ENCODE measurements at regions not wholly inside any gene's neighbourhood (a gene's known extent, or its start where the extent isn't known, plus 50 kb on each side); places are given as distances from the start of the nearest gene placed in this dataset.

- no peak for DNase-seq (ENCODE audit: low read depth)
Observed at GRCh38 chr10:120705309-120705708, 145.9 kb upstream of the WDR11 start.

- no peak for DNase-seq (ENCODE audit: low read depth)
Observed at GRCh38 chr10:120710076-120710475, 141.1 kb upstream of the WDR11 start.

- no peak for DNase-seq (ENCODE audit: low read depth)
Observed at GRCh38 chr10:120711860-120712259, 139.3 kb upstream of the WDR11 start.

- DNase-seq (ENCODE audit: low read depth), result no peak
Observed at GRCh38 chr10:120713573-120714205, 137.5 kb upstream of the WDR11 start.

GRCh38 chr10:120715171-120715570 is 136.0 kb upstream of the WDR11 start:
- no peak for DNase-seq (ENCODE audit: low read depth)

GRCh38 chr10:120719333-120719732 is 131.8 kb upstream of the WDR11 start:
- DNase-seq (ENCODE audit: low read depth), result no peak

- no peak for DNase-seq (ENCODE audit: low read depth)
Observed at GRCh38 chr10:120727001-120727400, 124.2 kb upstream of the WDR11 start.

- DNase-seq (ENCODE audit: low read depth), result no peak
Observed at GRCh38 chr10:120729547-120729946, 121.6 kb upstream of the WDR11 start.

GRCh38 chr10:120732067-120732466 is 119.1 kb upstream of the WDR11 start:
- no peak for DNase-seq (ENCODE audit: low read depth)

- no peak for DNase-seq (ENCODE audit: low read depth)
Observed at GRCh38 chr10:120732643-120733313, 118.4 kb upstream of the WDR11 start.

GRCh38 chr10:120734483-120735078 is 116.6 kb upstream of the WDR11 start:
- no peak for DNase-seq (ENCODE audit: low read depth)

- no peak for DNase-seq (ENCODE audit: low read depth)
Observed at GRCh38 chr10:120735315-120735714, 115.8 kb upstream of the WDR11 start.

- peak; percentile 0 for DNase-seq (ENCODE audit: low read depth)
Observed at GRCh38 chr10:120735773-120736371, 115.3 kb upstream of the WDR11 start.

GRCh38 chr10:120736377-120736776 is 114.8 kb upstream of the WDR11 start:
- DNase-seq (ENCODE audit: low read depth), result no peak

- DNase-seq (ENCODE audit: low read depth), result no peak
Observed at GRCh38 chr10:120738658-120739057, 112.5 kb upstream of the WDR11 start.

GRCh38 chr10:120741396-120741795 is 109.8 kb upstream of the WDR11 start:
- no peak for DNase-seq (ENCODE audit: low read depth)

GRCh38 chr10:120742373-120742772 is 108.8 kb upstream of the WDR11 start:
- no peak for DNase-seq (ENCODE audit: low read depth)

GRCh38 chr10:120744040-120744439 is 107.1 kb upstream of the WDR11 start:
- no peak for DNase-seq (ENCODE audit: low read depth)

GRCh38 chr10:120746001-120746777 is 105.0 kb upstream of the WDR11 start:
- DNase-seq (ENCODE audit: low read depth), result no peak

- no peak for DNase-seq (ENCODE audit: low read depth)
Observed at GRCh38 chr10:120748519-120748918, 102.6 kb upstream of the WDR11 start.

GRCh38 chr10:120749072-120749471 is 102.1 kb upstream of the WDR11 start:
- no peak for DNase-seq (ENCODE audit: low read depth)

- no peak for DNase-seq (ENCODE audit: low read depth)
Observed at GRCh38 chr10:120749856-120750566, 101.2 kb upstream of the WDR11 start.
